Fibroblast of skin of right quadriceps (primary cell): ENCODE measurements at regions not wholly inside any gene's neighbourhood (a gene's known extent, or its start where the extent isn't known, plus 50 kb on each side); places are given as distances from the start of the nearest gene placed in this dataset.

Experiments
- DNase-seq: peaks from one replicate; pipeline ENCODE4 v3.0.0-alpha.2; 2013

GRCh38 chr6:150539568-150539967 is 60.1 kb upstream of the PLEKHG1 start:
- no peak for DNase-seq

GRCh38 chr6:150541576-150541975 is 58.1 kb upstream of the PLEKHG1 start:
- no peak for DNase-seq

- no peak for DNase-seq
Measured at GRCh38 chr6:150543178-150543577, 56.5 kb upstream of the PLEKHG1 start.

DNA sequence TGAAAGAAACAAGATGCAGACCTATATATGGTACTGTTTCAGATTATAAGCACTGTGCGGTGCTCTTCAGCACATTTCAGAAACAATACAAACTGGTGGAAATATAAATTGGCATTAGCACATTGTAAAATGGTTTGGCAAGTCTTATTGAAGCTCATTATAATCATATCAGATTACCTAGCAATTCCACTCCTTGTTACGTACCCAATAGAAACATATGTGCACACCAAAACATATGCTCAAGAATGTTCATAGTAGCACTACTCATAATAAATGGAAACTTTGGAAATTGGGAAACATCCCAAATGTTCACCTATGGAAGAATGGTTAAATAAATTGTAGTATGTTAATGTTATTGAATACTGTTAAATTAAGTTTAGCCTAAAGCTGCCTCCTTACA is 54.9 kb upstream of the PLEKHG1 start:
- DNase-seq = no peak

DNA sequence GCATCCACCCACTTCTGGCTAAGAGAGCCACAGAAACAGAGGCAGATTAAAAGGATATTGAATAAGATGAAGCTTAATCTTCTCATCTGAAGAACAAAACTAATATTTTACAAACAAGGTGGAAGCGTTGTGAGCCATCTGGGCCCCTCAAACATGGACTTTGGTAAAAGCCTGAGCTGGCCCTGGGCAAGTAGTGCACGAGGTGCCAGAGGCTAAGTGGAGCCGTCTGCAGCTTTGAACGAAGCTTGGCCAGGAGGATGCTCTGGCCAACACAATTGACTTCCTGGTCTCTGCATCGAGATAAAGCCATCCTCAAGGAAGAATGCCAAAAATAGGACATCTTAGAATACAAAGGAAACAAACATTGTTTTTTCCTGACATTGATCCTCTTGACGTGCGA is 53.2 kb upstream of the PLEKHG1 start:
- no peak for DNase-seq

DNA sequence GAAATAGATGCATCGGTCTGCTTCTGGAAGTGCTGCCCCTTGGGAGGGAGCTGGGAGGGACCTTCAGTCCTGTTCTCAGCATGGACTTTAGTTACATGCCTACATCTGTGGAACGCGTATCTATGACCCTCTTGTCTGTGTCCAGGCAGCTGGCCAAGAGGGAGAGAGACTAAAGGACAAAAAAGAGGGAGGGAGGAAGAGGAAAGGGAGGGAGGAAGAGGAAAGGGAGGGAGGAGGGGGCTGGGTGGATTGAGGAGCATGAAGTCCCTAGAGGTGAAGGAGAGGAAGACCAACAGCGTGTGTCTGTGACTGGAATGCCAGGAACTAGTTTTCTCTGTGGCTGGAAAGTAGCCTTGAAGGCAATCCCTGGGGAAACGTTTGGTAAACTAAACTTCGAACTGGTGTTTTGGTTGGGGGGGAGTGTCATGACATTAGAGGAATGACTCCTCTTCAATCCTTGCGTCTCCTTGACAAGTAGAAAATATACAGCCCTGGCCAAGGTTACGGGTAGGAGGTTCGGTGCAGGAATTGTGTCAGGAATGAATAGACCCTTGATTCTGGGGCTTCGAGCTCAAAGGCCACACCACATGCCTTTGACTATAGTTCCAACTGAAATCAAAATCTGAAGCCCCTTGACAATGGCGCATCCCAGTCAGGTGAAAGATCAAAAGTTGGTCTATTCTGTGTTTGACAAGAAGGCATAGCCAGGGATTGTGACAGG is 52.0 kb upstream of the PLEKHG1 start:
- DNase-seq = no peak

DNA sequence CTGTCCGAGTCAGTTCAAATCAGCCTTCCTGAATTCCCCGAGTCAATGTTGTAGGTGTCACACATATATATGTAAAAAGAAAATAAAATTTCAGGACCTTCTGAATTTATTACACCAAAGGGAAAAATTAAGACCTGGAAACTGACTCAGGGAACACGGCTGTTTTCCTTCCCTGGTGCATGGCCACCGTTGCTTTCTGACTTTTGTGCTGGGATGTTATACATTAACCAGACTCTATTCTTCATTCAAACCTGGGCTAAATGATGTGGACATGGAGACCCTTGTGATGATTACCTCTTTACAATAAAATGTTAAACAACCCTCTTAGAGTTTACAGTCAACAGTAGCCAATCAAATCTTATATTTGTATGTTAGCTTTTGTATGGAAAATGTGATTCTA is 51.4 kb upstream of the PLEKHG1 start:
- no peak for DNase-seq

GRCh38 chr6:150549007-150549406 is 50.7 kb upstream of the PLEKHG1 start:
- no peak for DNase-seq

- no peak for DNase-seq
Measured at GRCh38 chr6:150549674-150550101, 50.0 kb upstream of the PLEKHG1 start.
